MCF 10A (cell line): ENCODE measurements at regions not wholly inside any gene's neighbourhood (a gene's known extent, or its start where the extent isn't known, plus 50 kb on each side); places are given as distances from the start of the nearest gene placed in this dataset.

Source experiments
- BruUV-seq: library from RNA; stranded (reverse); fragments of 400-500 nt; replicated peaks from 2 replicates; lab custom pipeline; 2021; lab: Mats Ljungman, UMichigan
- CTCF ChIA-PET: fragments of 300-600 bp; sonication (Branson Sonifier 250); formaldehyde crosslinking; extraction: SDS; loops from one replicate; lab custom pipeline; 2021; ENCODE audit warnings: antibody characterized with exemption, inconsistent platforms; lab: Yijun Ruan, JAX
- POLR2A ChIA-PET: fragments of 300-600, 350-650 bp; sonication (Branson Sonifier 250); formaldehyde crosslinking; extraction: SDS; loops from one replicate; lab custom pipeline; 2020; ENCODE audit warnings: antibody characterized with exemption, inconsistent platforms; lab: Yijun Ruan, JAX
- DNase-seq: peaks from one replicate; pipeline ENCODE4 v3.0.0-alpha.2; 2018; ENCODE audit not compliant: unreplicated experiment
- H3K27ac Mint-ChIP-seq: one replicate; pipeline ENCODE4 v1.8.0; 2022; ENCODE audit warnings: mild to moderate bottlenecking, low read depth, mixed read lengths; ENCODE audit not compliant: unreplicated experiment
- H3K27me3 Mint-ChIP-seq: one replicate; pipeline ENCODE4 v1.8.0; 2022; ENCODE audit warnings: mixed read lengths; ENCODE audit not compliant: insufficient read depth, unreplicated experiment
- H3K36me3 Mint-ChIP-seq: one replicate; pipeline ENCODE4 v1.8.0; 2022; ENCODE audit warnings: mild to moderate bottlenecking, moderate library complexity, mixed read lengths; ENCODE audit not compliant: insufficient read depth, unreplicated experiment
- H3K4me1 Mint-ChIP-seq: one replicate; pipeline ENCODE4 v1.8.0; 2022; ENCODE audit warnings: mixed read lengths; ENCODE audit not compliant: insufficient read depth, unreplicated experiment
- H3K4me3 Mint-ChIP-seq: one replicate; pipeline ENCODE4 v1.8.0; 2022; ENCODE audit warnings: mild to moderate bottlenecking, moderate library complexity, mixed read lengths; ENCODE audit not compliant: unreplicated experiment
- H3K9me3 Mint-ChIP-seq: one replicate; pipeline ENCODE4 v1.8.0; 2022; ENCODE audit warnings: mixed read lengths; ENCODE audit not compliant: unreplicated experiment
- intact Hi-C: fragments of 100-400 bp; cut with micrococcal nuclease; formaldehyde crosslinking; loops from 2 replicates; pipeline ENCODE4 v1.14.1; 2022
- TF ChIP-seq, protein P1 (sequence below): fragments of 200-600 bp; IDR thresholded peaks from one replicate; pipeline ENCODE4 v1.8.0; 2022; ENCODE audit warnings: antibody characterized with exemption, mild to moderate bottlenecking; ENCODE audit not compliant: unreplicated experiment

DNA sequence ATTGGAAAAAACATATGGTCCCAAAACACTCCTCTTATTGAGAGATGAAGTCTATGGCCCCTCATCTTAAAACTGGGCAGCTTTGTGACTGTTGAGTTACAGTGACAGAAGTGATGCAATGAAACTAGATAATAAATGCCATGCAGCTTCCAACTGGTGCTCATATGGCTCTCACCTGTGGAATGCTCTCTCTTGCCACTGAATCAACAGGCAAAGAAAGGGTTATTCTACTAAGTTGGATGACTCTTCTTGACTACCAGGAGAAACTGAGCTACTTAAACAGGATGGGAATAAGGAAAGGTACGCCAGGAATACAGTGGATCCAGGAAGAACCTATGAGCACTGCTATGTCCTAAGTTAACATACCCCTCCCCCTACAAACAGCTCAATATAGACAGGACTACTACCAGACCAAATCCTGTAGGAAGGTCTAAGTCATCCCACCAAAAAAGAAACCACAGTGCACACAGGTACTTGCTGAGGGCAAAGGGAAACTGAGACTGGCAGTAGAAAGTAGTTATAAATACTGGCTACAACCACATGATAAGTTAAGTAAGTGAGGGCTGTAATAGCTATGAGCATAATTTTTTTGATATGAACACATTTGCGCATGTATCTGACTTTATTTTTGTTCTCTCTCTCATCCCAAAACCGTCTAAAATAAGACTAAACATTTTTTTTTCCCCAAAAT, 398.5 kb downstream of the ZFHX3 start:
- H3K27ac Mint-ChIP-seq, result no peak overlapping the region
- CTCF ChIA-PET, result interaction anchor here (0.7 to 1.2 kb wide), 2 partner anchors 8 to 872 kb away, joined by 3 read pairs; no protein-coding TSS in a partner anchor
- H3K9me3 Mint-ChIP-seq, result peaks cover 10% of the 10 kb centered on the region
- TF ChIP-seq, protein P1, sequence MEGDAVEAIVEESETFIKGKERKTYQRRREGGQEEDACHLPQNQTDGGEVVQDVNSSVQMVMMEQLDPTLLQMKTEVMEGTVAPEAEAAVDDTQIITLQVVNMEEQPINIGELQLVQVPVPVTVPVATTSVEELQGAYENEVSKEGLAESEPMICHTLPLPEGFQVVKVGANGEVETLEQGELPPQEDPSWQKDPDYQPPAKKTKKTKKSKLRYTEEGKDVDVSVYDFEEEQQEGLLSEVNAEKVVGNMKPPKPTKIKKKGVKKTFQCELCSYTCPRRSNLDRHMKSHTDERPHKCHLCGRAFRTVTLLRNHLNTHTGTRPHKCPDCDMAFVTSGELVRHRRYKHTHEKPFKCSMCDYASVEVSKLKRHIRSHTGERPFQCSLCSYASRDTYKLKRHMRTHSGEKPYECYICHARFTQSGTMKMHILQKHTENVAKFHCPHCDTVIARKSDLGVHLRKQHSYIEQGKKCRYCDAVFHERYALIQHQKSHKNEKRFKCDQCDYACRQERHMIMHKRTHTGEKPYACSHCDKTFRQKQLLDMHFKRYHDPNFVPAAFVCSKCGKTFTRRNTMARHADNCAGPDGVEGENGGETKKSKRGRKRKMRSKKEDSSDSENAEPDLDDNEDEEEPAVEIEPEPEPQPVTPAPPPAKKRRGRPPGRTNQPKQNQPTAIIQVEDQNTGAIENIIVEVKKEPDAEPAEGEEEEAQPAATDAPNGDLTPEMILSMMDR, result no peak
- no peaks in the 10 kb centered on the region for H3K27me3 Mint-ChIP-seq
- intact Hi-C loops, result no loop called here
- POLR2A ChIA-PET, result interaction anchor here (0.5 to 0.6 kb wide), 2 partner anchors 371 to 555 kb away, joined by 3 to 4 read pairs; no protein-coding TSS in a partner anchor
- no peaks in the 10 kb centered on the region for H3K4me1 Mint-ChIP-seq
- BruUV-seq, result no TSS peak
- DNase-seq, result no peak
- peaks cover 8% of the 10 kb centered on the region for H3K36me3 Mint-ChIP-seq
- no peak overlapping the region for H3K4me3 Mint-ChIP-seq

DNA sequence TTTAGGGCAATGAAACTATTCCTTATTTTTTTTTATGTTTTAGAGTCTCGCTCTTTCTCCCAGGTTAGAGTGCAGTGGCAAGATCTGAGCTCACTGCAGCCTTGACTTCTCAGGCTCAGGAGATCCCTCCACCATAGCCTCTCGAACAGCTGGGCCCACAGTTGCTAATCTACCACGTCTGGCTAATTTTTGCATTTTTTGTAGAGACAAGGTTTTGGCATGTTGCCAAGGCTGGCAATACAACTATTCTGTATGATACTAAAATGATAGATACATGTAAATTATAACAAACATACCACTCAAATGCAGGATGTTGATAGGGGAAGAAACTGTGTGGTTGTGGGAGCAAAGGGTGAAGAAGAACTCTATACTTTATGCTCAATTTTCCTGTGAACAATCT, 401.3 kb downstream of the ZFHX3 start:
- CTCF ChIA-PET, result no interaction called here
- TF ChIP-seq, protein P1, result no peak
- POLR2A ChIA-PET, result no interaction called here

DNA sequence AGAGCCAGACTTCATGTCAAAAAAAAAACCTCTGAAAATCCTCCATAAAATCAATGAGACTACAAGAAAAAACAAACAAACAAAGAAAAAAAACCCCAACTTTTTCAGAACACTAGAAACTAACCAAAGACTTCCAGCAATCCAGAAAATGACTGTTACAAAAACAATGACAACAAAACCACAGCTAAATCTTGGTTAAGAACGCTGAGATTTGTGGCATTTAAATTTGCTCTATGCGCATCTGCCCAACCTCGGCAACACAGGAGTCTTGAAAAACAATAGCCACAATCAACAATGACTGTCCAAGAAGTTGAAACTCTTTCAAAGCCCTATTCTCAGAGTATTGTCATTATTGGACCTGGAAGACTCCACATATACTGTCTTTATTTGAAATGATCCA, 402.4 kb downstream of the ZFHX3 start:
- no peaks in the 10 kb centered on the region for H3K27me3 Mint-ChIP-seq
- no peak for DNase-seq
- ChIA-PET CTCF (interaction anchor here (0.5 to 0.8 kb wide), 3 partner anchors 8 to 722 kb away, joined by 3 to 5 read pairs (median 3); no protein-coding TSS in a partner anchor), POLR2A (interaction anchor here (0.6 to 1.2 kb wide), 3 partner anchors 8 to 19 kb away, joined by 3 to 4 read pairs (median 4); no protein-coding TSS in a partner anchor)
- BruUV-seq, result no TSS peak
- TF ChIP-seq, protein P1, result no peak
- H3K4me1 Mint-ChIP-seq, result no peaks in the 10 kb centered on the region
- H3K36me3 Mint-ChIP-seq, result peaks cover 8% of the 10 kb centered on the region
- intact Hi-C loops, result no loop called here
- no peak overlapping the region for H3K27ac Mint-ChIP-seq
- H3K4me3 Mint-ChIP-seq, result no peak overlapping the region
- H3K9me3 Mint-ChIP-seq, result peaks cover 8% of the 10 kb centered on the region

More for the DNA sequence above, 401.3 kb downstream of the ZFHX3 start:
- DNase-seq, result no peak
- Mint-ChIP-seq H3K27ac (no peak overlapping the region), H3K27me3 (no peaks in the 10 kb centered on the region), H3K4me1 (no peaks in the 10 kb centered on the region), H3K36me3 (peaks cover 8% of the 10 kb centered on the region), H3K4me3 (no peak overlapping the region), H3K9me3 (peaks cover under 1% of the 10 kb centered on the region)
- intact Hi-C loops, result no loop called here
- BruUV-seq, result no TSS peak

DNA sequence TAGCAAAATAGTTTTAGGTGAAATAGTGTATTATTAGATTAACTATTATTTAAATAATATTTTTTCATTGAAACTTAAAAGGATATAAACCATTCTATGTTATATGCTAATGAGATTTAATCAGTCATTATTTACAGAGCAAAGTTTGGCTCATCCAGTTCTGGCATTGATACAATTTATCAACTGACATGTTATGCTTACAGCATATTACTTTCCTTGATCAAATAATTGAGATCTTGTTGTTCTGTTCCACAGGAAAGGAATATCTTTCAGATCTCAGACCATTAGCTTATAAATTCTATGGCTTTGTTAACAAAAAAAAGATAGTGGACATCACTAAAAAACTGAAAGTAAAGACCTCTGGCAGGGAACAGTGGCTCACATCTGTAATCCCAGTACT, 403.0 kb downstream of the ZFHX3 start:
- TF ChIP-seq, protein P1, result no peak
- no peaks in the 10 kb centered on the region for H3K27me3 Mint-ChIP-seq
- no peak for DNase-seq
- intact Hi-C loops, result no loop called here
- no peaks in the 10 kb centered on the region for H3K4me1 Mint-ChIP-seq
- peaks cover 8% of the 10 kb centered on the region for H3K36me3 Mint-ChIP-seq
- no peak overlapping the region for H3K27ac Mint-ChIP-seq
- H3K4me3 Mint-ChIP-seq, result no peak overlapping the region
- CTCF ChIA-PET, result interaction anchor here (0.6 to 0.8 kb wide), 4 partner anchors 13 to 1655 kb away, joined by 3 read pairs; no protein-coding TSS in a partner anchor
- peaks cover 8% of the 10 kb centered on the region for H3K9me3 Mint-ChIP-seq
- POLR2A ChIA-PET, result interaction anchor here (0.6 to 1.4 kb wide), 3 partner anchors 8 to 19 kb away, joined by 4 to 5 read pairs (median 4); no protein-coding TSS in a partner anchor
- BruUV-seq, result no TSS peak
